T-cell (primary cell): ENCODE measurements at regions not wholly inside any gene's neighbourhood (a gene's known extent, or its start where the extent isn't known, plus 50 kb on each side); places are given as distances from the start of the nearest gene placed in this dataset.

Experiments used
- ATAC-seq, 4 experiments: fragments of 200-7000 bp in 3 of 4; fragments of 150-1000 bp in 1 of 4; cut with Tn5 transposase; replicated peaks in 1 of 4; 1 replicate in 3 of 4; 2 replicates in 1 of 4; pipeline ENCODE4 v1.10.0; 2021; ENCODE audit warnings: moderate library complexity in 3 of 4, mild to moderate bottlenecking in 2 of 4, moderate number of reproducible peaks in 1 of 4
- CTCF ChIA-PET, 2 donors: fragments of 300-600 bp; sonication (Branson Sonifier 250); formaldehyde crosslinking; loops; one replicate each; lab custom pipeline; 2022; ENCODE audit warnings: antibody characterized with exemption in 2 of 2; lab: Charles Lee
- POLR2A ChIA-PET, 2 donors: fragments of 300-600 bp; sonication (Branson Sonifier 250); formaldehyde crosslinking; loops; one replicate each; lab custom pipeline; 2022; ENCODE audit warnings: antibody characterized with exemption in 2 of 2; lab: Charles Lee
- DNase-seq, 35 experiments: peaks; one replicate each; pipeline versions ENCODE4 v3.0.0 to v3.0.0-alpha.2; 2013 to 2023
- H3K27ac ChIP-seq: one replicate; pipeline ENCODE4 v1.5.1; 2013; ENCODE audit warnings: low read length
- H3K27me3 ChIP-seq, 2 experiments: replicated peaks in 1 of 2; 1 replicate in 1 of 2; 2 replicates in 1 of 2; pipeline versions ENCODE4 v1.6.1 to v1.7.0; 2013; ENCODE audit warnings: low read length in 1 of 2, mixed read lengths in 1 of 2; ENCODE audit not compliant: control insufficient read depth in 2 of 2, insufficient read depth in 2 of 2; ENCODE audit errors: extremely low read depth in 1 of 2
- H3K36me3 ChIP-seq, 2 donors: 1 replicate in 1 of 2; 2 replicates in 1 of 2; pipeline versions ENCODE4 v1.6.1 to v1.7.0; 2013; ENCODE audit warnings: low read length in 1 of 2; ENCODE audit not compliant: control insufficient read depth in 2 of 2, insufficient read depth in 1 of 2; ENCODE audit errors: extremely low read depth in 1 of 2
- H3K4me1 ChIP-seq, 2 experiments: 1 replicate in 1 of 2; 2 replicates in 1 of 2; pipeline versions ENCODE4 v1.6.1 to v1.7.0; 2013; ENCODE audit warnings: low read length in 2 of 2, mixed read lengths in 1 of 2; ENCODE audit not compliant: insufficient read depth in 2 of 2, control insufficient read depth in 1 of 2; ENCODE audit errors: extremely low read depth in 1 of 2
- H3K4me3 ChIP-seq, 2 donors: 1 replicate in 1 of 2; 2 replicates in 1 of 2; pipeline versions ENCODE4 v1.5.1 to v1.7.0; 2013; ENCODE audit warnings: mild to moderate bottlenecking in 2 of 2, low read length in 1 of 2, moderate library complexity in 1 of 2; ENCODE audit not compliant: control insufficient read depth in 1 of 2; ENCODE audit errors: extremely low read depth in 1 of 2
- H3K9me3 ChIP-seq: 2 replicates; pipeline ENCODE4 v1.7.0; 2013
- H3K27ac Mint-ChIP-seq, 2 donors: one replicate each; pipeline ENCODE4 v1.8.0; 2020 to 2021; ENCODE audit warnings: mild to moderate bottlenecking in 2 of 2, mixed read lengths in 2 of 2
- H3K27me3 Mint-ChIP-seq, 2 donors: one replicate each; pipeline ENCODE4 v1.8.0; 2021 to 2022; ENCODE audit warnings: mixed read lengths in 2 of 2
- H3K36me3 Mint-ChIP-seq: one replicate; pipeline ENCODE4 v1.8.0; 2021; ENCODE audit warnings: mixed read lengths
- H3K4me1 Mint-ChIP-seq, 3 donors: one replicate each; pipeline ENCODE4 v1.8.0; 2020 to 2022; ENCODE audit warnings: mixed read lengths in 3 of 3, mild to moderate bottlenecking in 1 of 3
- H3K4me3 Mint-ChIP-seq, 3 donors: one replicate each; pipeline ENCODE4 v1.8.0; 2020 to 2022; ENCODE audit warnings: mild to moderate bottlenecking in 3 of 3, mixed read lengths in 3 of 3, moderate library complexity in 3 of 3
- H3K9me3 Mint-ChIP-seq, 3 donors: one replicate each; pipeline ENCODE4 v1.8.0; 2020 to 2022; ENCODE audit warnings: mixed read lengths in 3 of 3
- WGBS: methylation state at CpG from one replicate; pipeline ENCODE4 v1.1.5; 2013; ENCODE audit warnings: missing lambda C conversion rate; ENCODE audit not compliant: insufficient coverage; 5-methylcytosine and 5-hydroxymethylcytosine counted together

DNA sequence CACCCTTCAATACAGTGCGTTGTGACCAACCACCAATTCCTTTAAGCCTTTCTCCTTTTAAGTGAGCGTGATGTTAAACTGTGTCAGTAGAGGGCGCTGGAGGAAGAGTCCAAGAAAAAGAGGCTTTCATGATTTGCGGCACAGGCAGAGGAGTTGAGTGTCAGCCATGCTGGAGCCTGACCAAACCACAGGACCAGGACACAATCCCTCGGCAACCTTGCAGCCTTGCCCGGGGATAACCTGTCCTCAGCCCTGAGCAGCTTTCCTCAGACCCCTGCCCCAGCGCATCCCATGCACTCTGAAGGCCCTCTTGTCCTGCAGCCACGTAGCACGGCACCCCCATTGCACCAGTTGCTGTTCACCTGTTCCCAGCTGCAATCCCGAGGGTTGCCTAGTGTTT is 53.5 kb upstream of the SMIM31 start:
- Histone ChIP-seq H3K27me3 (no peaks in the 10 kb centered on the region), H3K9me3 (no peaks in the 10 kb centered on the region), H3K36me3 (no peaks in the 10 kb centered on the region), H3K4me1 (no peaks in the 10 kb centered on the region), H3K4me3 (no peak overlapping the region), H3K27ac (no peak overlapping the region)
- POLR2A ChIA-PET, result no interaction called here
- Mint-ChIP-seq H3K27ac (no peak overlapping the region), H3K4me3 (no peak overlapping the region), H3K27me3 (peaks cover 0 to 9% of the 10 kb centered on the region in 2 donors), H3K4me1 (no peaks in the 10 kb centered on the region), H3K9me3 (no peaks in the 10 kb centered on the region), H3K36me3 (no peaks in the 10 kb centered on the region)
- DNase-seq (no peak), ATAC-seq (no peak)
- WGBS, result 88% methylated on average over 7 of the region's 10 CpGs
- CTCF ChIA-PET, result interaction anchor here in 1 of 2 donors (0.6 kb wide), 1 partner anchor 396 kb away, joined by 3 read pairs; no protein-coding TSS in a partner anchor

DNA sequence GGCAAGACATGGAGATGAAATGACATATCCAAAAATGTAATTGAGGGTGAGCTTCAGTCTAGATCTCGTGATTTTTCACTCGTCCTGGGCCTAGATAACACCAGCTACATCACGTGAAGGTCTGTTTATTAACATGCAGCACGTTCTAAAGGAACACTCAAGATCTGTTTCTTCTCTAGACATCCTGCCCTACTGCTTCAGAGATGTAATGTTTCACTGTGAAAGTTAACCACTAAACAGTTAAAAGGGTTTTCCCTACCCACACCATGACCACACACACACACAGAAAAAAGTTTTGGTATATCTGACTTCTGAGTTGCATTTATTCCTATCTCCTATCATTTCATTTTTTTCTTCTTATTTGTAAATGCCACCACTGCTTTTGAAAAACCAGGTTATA is 52.3 kb upstream of the SMIM31 start:
- Histone ChIP-seq H3K27ac (no peak overlapping the region), H3K27me3 (no peaks in the 10 kb centered on the region), H3K4me1 (no peaks in the 10 kb centered on the region), H3K4me3 (no peak overlapping the region), H3K36me3 (no peaks in the 10 kb centered on the region), H3K9me3 (no peaks in the 10 kb centered on the region)
- Mint-ChIP-seq H3K4me3 (no peak overlapping the region), H3K9me3 (no peaks in the 10 kb centered on the region), H3K4me1 (no peaks in the 10 kb centered on the region), H3K27me3 (peaks cover 0 to 9% of the 10 kb centered on the region in 2 donors), H3K36me3 (no peaks in the 10 kb centered on the region), H3K27ac (no peak overlapping the region)
- POLR2A ChIA-PET, result no interaction called here
- DNase-seq (no peak), ATAC-seq (no peak)
- CTCF ChIA-PET, result no interaction called here
- 51% methylated on average over 4 of the region's 4 CpGs for WGBS
